NCI-H1417 (cell line): ENCODE measurements at regions not wholly inside any gene's neighbourhood (a gene's known extent, or its start where the extent isn't known, plus 50 kb on each side); places are given as distances from the start of the nearest gene placed in this dataset.
"Not testable (repeated sequence)": the region's sequence is repeated elsewhere in the genome, so short reads cannot be mapped to it uniquely, and the experiment has no call there.

Experiments used
- DNase-seq, 3 experiments: peaks; one replicate each; lab custom pipeline; 2025; lab: John Stamatoyannopoulos, UW

DNA sequence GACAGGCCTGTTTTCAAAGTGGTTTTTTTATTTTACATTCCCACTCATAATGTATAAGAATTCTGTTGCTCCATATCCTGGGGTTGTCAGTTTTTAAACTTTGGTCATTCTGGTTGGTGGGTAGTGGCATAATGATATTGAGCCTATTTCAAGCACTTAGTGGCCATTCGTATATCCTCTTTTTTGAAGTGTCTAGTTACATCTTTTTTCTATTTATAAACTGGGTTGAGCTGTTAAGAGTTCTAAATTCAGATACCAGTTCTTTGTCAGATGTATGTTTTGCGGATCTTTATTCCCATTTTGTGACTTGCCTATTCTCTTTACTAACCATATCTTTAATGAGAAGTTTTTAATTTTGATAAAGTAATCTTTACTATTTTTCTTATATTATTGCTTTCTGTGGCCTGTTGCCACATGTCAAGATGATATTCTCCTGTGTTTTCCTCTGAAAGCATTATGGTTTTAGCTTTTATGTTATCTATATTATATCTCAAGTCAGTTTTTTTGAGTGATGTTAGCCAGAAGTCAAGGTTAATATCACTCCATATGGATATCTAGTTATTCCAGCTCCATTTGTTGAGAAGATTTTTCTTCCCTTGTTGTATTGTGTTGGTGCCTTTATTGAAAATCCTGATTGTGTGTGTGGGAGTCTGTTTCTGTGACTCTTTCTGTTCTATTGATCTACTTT lies 110.9 kb downstream of the FHIP1A start:
- DNase-seq, result no peak

DNA sequence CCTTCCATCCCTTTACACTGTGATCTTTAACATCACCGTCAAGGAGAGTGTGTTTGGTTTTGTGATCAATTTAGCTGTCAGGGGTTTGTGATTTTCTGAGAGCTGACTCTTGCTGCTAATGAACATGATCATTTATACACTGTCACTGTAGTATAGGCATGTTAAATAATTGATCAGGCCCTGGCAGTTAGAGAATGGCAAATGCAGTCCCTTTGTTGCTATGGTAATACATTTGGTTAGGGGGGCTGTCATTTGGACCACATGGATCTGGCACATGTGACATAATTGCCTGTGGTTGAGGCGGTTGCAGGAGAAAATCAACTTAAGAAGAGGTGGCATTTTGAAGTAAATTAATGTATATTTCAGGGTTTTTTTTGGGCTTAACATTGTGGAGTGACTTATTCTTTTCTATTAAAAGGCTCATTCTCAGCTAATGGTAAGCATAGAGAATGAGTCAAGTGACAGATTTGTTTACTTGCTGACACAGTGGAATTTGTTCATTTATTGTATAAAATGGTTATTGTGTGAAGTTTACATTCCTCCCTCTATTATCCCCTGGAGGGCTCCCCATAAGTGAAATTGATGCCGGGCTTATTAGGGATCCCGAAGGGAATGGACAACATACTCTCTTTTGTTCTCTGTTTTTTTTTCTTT lies 114.0 kb downstream of the FHIP1A start:
- DNase-seq, result no peak

- peak in 2 of 3 experiments; percentile 13 to 40 for DNase-seq
Measured at GRCh38 chr4:151524610-151525009, 115.6 kb downstream of the FHIP1A start.

DNA sequence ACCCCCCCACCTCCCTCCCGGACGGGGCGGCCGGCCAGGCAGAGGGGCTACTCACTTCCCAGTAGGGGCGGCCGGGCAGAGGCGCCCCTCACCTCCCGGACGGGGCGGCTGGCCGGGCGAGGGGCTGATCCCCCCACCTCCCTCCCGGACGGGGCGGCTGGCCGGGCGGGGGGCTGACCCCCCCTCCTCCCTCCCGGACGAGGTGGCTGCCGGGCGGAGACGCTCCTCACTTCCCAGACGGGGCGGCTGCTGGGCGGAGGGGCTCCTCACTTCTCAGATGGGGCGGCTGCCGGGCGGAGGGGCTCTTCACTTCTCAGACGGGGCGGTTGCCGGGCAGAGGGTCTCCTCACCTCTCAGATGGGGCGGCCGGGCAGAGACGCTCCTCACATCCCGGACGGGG lies 117.5 kb downstream of the FHIP1A start:
- not testable (repeated sequence) for DNase-seq

GRCh38 chr4:151527699-151528098 lies 118.7 kb downstream of the FHIP1A start:
- no peak for DNase-seq

GRCh38 chr4:151529187-151529586 lies 120.2 kb downstream of the FHIP1A start:
- no peak for DNase-seq

GRCh38 chr4:151530230-151530629 lies 121.3 kb downstream of the FHIP1A start:
- DNase-seq, result no peak

- peak in 1 of 3 experiments; percentile 35 for DNase-seq
Measured at GRCh38 chr4:151530783-151531182, 121.8 kb downstream of the FHIP1A start.

GRCh38 chr4:151532001-151532708 lies 123.2 kb downstream of the FHIP1A start:
- no peak for DNase-seq

DNA sequence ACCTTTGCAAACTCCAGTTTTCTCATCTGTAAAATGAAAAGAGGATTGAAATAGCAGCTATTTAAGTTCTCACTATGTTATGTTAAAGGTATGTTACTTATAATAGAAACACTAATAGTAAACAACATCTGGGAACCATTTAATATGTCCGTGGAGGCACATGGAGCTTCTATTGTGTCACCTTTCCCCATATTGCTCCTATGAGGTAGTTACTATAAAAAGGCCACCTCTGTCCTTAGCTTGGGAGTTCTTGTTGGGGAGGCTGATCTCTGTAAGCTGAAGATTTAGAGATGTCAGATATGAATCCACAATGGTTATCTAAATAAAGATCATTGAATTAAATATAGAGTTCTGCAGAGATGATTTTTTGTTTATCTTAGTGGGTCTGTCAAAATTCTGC lies 125.2 kb downstream of the FHIP1A start:
- DNase-seq, result no peak

GRCh38 chr4:151535366-151535765 lies 126.4 kb downstream of the FHIP1A start:
- DNase-seq, result no peak

DNA sequence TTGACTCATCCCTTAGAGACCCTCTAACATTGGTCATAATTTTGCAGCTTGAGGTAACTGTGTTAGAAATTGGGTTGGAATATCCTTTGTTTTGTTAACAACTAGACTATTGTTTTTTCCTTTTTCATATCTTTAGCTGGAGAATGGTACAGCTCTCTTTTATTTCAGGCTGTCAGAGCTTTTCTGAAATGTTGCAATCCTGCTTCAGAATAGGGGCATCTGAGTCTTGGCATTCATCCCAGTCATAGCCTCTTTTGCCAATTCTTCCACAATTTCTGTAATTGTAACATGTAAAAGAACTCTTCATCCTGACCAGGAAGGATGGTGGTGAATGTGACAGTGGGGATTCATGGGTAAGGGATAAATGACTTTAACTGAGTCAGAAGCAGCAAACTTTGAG lies 128.7 kb downstream of the FHIP1A start:
- DNase-seq, result no peak

DNA sequence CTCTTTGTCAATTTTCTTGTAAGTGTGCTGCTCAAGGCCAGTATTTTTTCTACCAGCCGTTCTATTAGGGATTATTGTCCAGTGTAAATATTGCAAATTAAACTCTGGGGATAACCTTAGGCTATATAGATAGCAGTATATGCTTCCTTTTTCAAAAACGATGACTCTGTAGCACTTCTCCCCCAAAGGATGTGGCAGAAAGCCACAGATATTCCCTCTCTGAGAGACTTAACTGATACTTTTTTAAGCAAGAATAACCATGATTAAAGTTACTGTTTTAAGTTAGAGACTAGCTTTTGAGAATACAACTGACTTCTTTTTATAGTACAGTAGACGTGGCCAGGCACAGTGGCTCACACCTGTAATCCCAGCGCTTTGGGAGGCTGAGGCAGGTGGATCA lies 130.0 kb downstream of the FHIP1A start:
- no peak for DNase-seq

DNA sequence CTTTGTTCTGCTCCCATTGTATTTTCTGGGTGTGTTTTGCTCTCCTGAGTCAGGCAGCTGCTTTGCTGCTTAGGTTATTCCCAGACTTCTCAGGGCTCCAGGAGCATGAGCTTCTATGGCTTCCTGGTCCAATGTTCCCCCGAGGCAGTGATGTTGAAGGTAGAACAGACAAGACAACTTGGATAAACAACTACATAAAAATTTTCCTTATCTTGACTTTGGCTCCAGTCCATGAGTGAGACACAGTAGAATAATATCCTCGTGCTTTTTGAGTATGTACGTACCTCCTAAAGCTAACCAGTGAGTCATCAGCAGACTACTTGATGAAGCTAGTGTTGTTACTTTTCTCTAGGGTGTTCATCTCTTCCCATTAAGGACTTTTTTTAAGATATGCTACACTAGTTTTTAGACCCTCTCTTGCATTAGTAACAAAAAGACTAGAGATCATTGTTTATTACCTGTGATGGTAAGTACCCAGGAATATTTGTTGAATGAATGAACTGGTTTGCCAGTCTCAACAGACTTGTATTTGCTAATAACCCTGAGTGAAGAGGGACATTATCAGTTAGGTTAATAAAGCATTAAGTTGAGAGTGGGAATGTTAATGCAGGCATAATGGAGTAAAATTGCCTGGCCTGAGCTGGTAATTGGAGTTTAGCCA lies 131.9 kb downstream of the FHIP1A start:
- DNase-seq, result peak in 2 of 3 experiments; percentile 49 to 79

DNA sequence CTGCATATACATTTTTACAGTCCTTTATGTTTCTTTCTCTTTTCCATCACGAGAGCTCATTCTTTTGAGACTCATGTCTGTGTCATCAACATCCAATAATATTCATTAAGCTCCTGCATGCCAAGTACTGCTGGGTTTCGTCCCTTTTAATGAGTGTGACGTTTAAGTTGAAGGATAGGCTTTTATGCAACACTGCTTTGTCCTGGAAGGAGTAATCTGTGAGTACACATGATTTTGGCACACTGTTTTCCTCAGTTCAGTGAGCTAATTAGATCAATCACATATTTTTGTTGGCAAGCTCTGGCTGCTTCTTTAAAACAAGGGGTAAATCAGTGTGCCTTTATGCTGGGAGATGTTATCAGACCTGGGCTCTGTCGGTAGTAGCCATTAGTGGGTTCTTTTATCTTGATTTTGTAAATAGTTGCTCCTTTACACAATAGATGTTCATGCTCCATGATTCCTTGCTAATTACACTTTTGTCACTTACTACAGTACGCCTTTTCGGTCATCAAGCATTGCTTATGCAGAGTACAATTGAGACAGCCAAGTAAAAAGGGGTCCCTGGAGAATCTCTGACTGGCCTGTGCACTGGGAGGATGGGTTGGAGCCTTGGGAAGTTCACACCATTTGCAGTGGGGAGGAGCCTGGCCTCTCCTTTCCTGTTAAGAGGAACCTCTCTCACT lies 132.6 kb downstream of the FHIP1A start:
- peak in 2 of 3 experiments; percentile 49 to 80 for DNase-seq

- no peak for DNase-seq
Measured at GRCh38 chr4:151548708-151549107, 139.7 kb downstream of the FHIP1A start.

- not testable (repeated sequence) for DNase-seq
Measured at GRCh38 chr4:151549378-151549777, 140.4 kb downstream of the FHIP1A start.

DNA sequence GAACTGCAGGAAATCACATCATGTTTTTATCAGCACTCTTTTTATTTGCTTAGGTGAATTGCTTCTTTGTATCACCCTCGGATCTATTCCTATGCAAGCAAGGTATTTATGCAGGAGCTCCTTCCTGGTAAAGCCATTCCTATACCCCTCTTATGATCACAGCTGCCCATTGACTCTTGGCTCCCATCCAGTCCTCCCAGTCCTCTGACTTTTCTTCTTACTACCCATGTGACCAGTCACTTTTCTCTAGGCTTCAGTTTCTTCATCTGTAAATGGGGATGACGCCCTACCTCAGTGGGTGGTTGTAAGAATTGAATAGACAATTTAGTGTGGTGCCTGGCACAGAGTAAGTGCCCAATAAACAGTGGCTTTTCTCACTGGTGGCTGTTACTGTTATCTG lies 144.9 kb downstream of the FHIP1A start:
- peak in 1 of 3 experiments; percentile 14 for DNase-seq

DNA sequence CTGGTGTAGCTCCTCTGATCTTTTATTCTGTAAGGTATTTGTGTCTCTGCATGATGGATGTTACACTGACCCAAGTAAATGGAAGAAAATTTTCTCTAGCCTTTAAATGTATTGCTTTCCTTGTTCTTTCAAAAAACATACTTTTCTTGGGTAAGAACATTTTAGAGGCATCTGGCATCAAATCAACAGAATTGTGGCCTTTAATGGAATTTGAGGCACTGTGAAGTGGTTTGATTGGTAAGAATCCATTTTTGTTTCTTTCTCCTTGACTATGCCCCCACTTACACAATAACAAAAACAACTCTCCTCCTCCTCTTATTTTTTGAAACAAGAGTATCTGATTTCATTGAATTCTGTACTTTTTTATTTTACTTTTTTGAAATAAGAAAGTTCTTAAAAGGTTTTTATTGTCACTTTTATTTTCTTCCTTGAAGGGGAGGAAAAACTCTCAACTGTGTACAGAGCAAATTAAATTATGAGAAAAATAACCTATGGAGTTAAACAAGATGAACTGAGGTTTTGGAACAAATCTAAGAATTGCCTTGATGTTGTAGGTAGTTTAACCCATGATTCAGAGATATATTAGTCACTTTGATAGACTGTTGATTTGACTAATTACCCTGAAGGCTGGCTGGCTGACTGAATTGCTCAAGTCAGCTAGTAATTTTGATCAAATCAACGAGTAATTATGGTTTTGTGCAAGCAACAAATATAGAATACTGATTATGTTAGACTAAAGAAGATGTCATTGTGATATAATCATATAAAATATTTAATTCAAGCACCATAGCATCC lies 146.4 kb downstream of the FHIP1A start:
- DNase-seq, result peak in 1 of 3 experiments; percentile 38

- DNase-seq, result no peak
Measured at GRCh38 chr4:151558496-151559113, 149.6 kb downstream of the FHIP1A start.

DNA sequence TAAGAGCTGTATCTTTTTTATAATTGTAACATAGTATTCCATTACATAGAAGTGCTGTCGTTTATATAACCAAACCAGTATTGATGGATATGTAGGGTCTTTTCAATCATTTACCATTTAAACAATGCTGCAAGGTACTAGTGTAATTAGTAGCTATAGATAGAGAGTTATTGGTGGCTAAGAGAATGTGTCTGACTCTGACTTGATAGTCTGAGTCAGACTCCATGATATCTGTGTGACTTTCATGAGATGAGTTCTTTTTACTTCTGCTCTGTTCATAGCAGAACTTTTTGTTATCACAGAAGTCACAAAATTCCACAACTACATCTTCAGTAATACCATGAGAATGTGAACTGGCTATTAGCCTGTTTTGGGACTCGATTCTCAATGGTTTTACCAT lies 150.6 kb downstream of the FHIP1A start:
- no peak for DNase-seq
